Neuron (in vitro differentiated cells): ENCODE measurements at regions not wholly inside any gene's neighbourhood (a gene's known extent, or its start where the extent isn't known, plus 50 kb on each side); places are given as distances from the start of the nearest gene placed in this dataset.

Experiments used
- H2AFZ ChIP-seq: one replicate; pipeline ENCODE4 v1.6.1; 2013; ENCODE audit warnings: low read depth, mild to moderate bottlenecking, inconsistent platforms, low read length, moderate library complexity
- H3K27me3 ChIP-seq: one replicate; pipeline ENCODE4 v1.6.1; 2013; ENCODE audit warnings: low read length; ENCODE audit not compliant: insufficient read depth
- H3K36me3 ChIP-seq: one replicate; pipeline ENCODE4 v1.6.1; 2013; ENCODE audit warnings: low read length; ENCODE audit not compliant: insufficient read depth
- H3K4me1 ChIP-seq: one replicate; pipeline ENCODE4 v1.6.1; 2013; ENCODE audit warnings: low read length; ENCODE audit not compliant: insufficient read depth
- H3K4me3 ChIP-seq: 2 replicates; pipeline ENCODE4 v1.5.1; 2013; ENCODE audit warnings: mild to moderate bottlenecking, low read length, moderate library complexity
- H3K9me3 ChIP-seq: one replicate; pipeline ENCODE4 v1.6.1; 2013; ENCODE audit warnings: low read length

DNA sequence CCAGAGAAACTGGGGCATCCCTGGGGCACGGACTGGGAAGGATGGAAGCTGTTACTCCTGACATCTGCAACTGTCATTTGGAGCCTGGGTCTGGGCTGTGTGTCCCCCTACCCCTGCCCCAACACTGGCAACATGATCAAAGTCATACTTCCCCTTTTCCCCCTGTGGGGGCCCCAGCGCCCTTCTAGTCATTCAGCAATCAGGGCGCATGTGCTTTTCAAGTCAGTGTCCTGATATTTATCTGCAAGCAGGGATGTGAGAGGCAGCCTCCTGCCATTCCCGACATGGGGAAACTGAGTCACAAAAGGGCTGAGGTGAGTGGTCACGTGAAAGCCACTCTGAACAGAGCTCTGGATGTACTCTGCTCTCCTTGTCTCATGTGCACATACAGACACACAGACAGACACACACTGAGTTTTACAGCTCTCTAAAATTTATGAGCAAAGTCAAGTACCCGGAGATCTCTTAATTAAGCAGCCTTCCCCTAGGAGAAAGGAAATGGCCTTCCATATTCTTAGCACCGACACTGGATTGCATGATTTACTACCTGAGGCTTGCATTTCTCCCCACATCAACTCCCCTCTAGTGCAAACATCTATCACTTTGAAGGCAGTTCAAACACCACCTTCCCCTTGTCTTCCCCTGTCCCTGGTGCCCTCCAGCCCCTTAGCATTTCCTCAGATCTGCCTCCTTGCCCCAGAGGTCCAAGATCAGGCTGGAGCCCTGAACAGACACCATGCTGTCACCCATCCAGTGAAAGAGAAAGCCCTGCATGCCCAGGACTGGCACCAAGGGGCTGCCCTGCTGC, 170.7 kb downstream of the CDC5L start:
- H3K4me3 ChIP-seq, result no peak overlapping the region
- H3K27me3 ChIP-seq, result no peaks in the 10 kb centered on the region
- no peak overlapping the region for H2AFZ ChIP-seq
- H3K36me3 ChIP-seq, result no peaks in the 10 kb centered on the region
- H3K9me3 ChIP-seq, result no peaks in the 10 kb centered on the region
- no peaks in the 10 kb centered on the region for H3K4me1 ChIP-seq

DNA sequence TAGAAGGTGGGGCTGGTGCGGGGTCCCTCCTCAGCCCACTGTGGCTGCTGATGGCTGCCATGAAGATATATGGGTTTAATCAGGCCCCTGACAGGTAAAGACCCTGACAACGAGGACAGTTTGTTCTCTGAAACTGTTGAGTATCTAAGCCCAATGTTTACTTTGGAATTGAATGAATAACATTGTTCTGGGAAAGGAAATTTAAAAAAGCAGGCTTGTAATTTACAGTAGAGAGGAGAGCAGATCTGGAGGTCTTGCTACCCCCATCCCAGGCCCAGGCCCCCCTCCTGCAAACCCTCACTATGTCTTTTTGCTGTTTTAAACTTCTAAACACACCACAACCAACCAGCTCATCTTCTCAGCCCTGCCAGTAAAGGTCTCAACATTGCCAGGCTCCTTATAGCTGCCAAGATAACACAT, 171.3 kb downstream of the CDC5L start:
- Histone ChIP-seq H3K4me3 (no peak overlapping the region), H3K4me1 (no peaks in the 10 kb centered on the region), H3K9me3 (no peaks in the 10 kb centered on the region), H3K36me3 (no peaks in the 10 kb centered on the region), H3K27me3 (no peaks in the 10 kb centered on the region), H2AFZ (no peak overlapping the region)

DNA sequence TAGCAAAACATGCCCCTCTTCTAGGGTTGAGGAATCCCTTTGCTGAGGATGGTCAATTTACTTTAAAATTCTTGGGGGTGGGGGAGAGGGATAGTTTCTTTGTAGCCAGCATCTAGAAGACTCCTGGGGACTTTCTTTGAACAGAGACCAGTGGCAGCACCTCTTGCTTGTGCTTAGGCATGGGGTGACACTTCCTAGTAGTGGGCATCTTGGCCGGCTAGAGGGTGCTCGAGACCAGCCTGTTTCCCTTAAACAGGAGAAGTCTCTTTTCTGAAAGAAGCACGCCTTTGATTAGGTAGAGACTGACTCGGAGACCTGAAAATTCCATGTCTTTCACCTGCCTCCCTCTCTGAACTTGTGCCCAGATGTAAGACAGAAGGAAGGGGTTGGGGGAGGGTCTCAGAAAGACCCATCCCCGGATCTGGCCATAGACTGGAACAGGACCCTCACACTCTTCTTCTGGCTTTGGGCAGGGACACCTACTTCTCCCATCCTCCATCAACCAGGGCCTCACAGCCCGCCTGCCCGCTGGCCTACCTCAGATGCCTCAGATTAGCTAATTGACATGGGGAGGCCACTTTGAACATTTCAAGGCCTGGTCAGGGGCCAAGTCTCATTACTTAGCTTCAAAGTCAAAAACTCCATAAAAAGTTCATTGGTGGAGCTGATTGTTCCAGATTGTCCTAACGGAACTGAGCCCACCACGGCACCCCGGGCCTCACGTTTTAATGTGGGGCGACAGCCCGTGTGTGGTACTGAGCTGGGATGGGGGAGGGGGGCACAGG, 172.2 kb downstream of the CDC5L start:
- Histone ChIP-seq H3K4me3 (no peak overlapping the region), H2AFZ (no peak overlapping the region), H3K4me1 (no peaks in the 10 kb centered on the region), H3K36me3 (no peaks in the 10 kb centered on the region), H3K27me3 (no peaks in the 10 kb centered on the region), H3K9me3 (no peaks in the 10 kb centered on the region)

DNA sequence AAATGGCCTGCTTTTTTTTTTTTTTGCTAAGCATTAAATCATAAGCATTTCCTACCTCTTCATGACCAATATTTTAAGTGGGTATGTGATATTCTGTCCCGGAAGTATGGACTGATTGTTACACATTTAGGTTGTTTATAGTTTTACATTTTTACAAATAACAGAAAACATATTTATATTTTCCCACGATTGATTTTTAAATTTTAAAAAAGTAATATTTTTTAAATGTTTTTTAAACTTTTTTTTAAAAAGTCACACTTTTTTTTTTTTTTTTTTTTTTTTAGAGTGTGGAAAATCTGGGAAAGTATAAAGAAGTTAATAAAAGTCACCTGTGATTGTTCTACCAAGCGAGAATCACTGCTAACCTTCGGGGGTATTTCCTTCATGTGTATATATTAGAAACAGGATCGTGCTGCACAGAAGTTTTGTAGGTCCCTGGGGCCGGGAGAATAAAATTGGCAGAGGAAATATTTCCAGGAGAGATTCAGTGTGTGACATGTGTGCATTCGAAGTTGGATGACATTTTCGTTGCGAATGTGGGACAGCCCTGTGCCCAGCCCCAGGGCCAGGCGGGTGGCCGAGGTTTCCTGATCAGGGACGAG, 173.1 kb downstream of the CDC5L start:
- no peaks in the 10 kb centered on the region for H3K27me3 ChIP-seq
- no peaks in the 10 kb centered on the region for H3K4me1 ChIP-seq
- H3K9me3 ChIP-seq, result no peaks in the 10 kb centered on the region
- H2AFZ ChIP-seq, result no peak overlapping the region
- no peak overlapping the region for H3K4me3 ChIP-seq
- H3K36me3 ChIP-seq, result no peaks in the 10 kb centered on the region

DNA sequence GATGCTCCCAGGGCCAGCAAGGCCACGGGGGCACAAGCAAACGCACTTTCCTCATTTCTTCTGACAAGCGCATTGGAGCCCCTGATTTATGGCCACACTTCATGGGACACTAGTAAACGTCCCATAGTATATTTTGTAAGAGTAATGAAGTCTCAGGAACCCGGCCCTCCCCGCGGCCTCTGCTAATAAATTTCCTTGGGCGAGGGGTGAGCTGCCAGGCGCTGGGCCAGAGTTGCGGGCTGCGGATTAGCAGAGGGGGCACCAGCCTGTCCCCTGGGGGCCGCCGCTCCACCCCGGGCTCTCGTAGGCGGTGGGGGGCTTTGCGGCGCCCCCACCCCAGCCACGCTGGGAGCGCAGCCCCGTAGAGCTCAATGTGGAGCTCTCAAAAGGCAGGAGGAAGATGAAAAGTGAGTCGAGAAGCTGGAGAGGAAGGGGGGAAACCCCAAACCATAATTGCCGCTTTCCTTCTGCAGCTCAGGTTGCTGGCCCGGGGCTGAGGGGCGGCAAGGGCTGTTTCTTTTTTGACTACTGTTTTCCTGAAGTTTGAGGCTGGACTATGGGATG, 173.6 kb downstream of the CDC5L start:
- Histone ChIP-seq H3K9me3 (no peaks in the 10 kb centered on the region), H2AFZ (no peak overlapping the region), H3K27me3 (no peaks in the 10 kb centered on the region), H3K4me1 (no peaks in the 10 kb centered on the region), H3K36me3 (no peaks in the 10 kb centered on the region), H3K4me3 (no peak overlapping the region)

DNA sequence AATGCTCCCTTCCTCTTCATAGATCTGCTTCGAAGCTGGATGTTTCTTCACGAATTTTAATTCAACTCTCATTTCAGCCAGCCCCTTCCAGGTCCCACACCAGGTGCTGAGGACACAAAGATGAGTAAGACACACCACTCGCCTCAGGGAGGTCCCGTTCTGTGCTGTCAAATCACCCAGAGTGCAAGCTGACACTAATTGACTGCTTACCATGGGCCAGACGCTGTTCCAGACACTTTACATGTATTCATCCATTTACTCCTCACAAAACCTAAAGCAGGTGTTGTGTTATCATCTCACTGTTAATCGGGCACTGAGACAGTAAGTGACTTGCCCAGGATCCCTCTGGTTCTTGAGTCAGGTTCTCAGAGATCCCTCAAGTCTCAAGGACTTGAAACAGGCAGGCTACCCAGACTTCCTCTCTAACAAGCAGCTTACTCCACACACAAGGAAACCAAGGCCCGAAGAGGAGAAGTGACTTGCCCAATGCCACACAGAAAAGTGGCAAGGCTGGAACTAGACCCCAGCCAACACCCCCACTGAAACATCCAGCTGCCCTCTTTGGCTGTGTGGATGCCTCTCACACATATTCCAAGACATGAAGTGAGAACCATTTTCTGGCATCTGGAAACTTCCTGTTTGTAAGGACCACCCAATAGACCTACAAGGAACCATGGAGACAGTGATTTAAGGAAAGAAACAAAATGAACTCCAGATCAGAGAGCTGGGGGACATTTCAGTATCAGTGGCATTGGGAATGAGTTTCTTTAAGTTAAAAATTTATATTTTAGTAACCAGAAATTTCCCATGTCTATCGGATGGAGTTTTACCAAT, 174.5 kb downstream of the CDC5L start:
- H3K4me1 ChIP-seq, result no peaks in the 10 kb centered on the region
- no peaks in the 10 kb centered on the region for H3K27me3 ChIP-seq
- H2AFZ ChIP-seq, result no peak overlapping the region
- H3K36me3 ChIP-seq, result no peaks in the 10 kb centered on the region
- H3K4me3 ChIP-seq, result no peak overlapping the region
- H3K9me3 ChIP-seq, result no peaks in the 10 kb centered on the region

DNA sequence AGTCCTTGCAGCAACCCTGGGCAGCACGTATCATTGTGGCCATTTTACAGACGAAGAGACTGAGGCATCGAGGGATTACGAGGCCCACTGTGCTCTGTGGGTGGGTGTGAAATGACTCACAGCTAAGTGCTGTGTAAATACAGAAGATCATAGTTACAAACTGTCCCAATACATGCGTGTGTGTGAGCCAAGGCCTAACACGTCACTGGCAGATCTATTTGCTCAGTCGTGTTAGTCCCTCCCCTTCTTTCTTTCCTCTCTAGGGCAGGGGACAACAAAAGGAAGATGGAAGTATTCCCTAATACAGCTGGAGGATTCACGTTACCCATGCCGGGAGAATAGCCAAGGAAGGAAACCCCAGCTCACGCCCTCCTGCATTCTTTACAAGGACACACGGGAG, 175.9 kb downstream of the CDC5L start:
- Histone ChIP-seq H3K4me1 (no peaks in the 10 kb centered on the region), H3K4me3 (no peak overlapping the region), H3K9me3 (no peaks in the 10 kb centered on the region), H3K36me3 (no peaks in the 10 kb centered on the region), H3K27me3 (no peaks in the 10 kb centered on the region), H2AFZ (no peak overlapping the region)

DNA sequence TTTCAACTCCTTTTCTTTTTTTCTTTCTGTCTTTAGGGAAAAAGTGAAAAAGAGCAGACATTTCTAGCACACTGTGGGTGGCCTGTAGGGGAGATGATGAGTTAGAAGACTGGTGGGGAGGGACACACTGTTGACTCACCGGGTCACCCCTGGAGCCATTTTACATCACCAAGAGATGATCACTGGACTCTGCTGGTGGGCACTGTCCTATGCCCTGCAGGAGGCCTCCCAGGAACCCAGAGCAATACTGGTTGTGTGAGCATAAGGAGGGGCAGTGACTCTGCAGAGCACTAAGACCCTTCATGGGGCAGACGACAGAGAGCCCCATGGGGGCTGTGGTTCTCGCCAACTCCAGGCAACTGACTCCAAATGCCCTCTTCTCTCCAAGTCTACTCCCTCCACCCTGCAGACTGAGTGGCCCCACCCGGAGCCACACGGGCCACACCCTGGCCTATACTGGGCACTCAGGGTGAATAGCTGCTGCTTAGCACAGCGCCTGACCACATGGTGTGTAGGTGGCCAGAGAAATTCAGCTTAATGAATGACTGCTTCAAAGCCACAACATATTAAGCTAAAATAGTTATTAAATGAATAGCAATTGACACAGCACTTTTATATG, 177.5 kb downstream of the CDC5L start:
- Histone ChIP-seq H2AFZ (no peak overlapping the region), H3K4me1 (no peaks in the 10 kb centered on the region), H3K9me3 (no peaks in the 10 kb centered on the region), H3K27me3 (no peaks in the 10 kb centered on the region), H3K36me3 (no peaks in the 10 kb centered on the region), H3K4me3 (no peak overlapping the region)

DNA sequence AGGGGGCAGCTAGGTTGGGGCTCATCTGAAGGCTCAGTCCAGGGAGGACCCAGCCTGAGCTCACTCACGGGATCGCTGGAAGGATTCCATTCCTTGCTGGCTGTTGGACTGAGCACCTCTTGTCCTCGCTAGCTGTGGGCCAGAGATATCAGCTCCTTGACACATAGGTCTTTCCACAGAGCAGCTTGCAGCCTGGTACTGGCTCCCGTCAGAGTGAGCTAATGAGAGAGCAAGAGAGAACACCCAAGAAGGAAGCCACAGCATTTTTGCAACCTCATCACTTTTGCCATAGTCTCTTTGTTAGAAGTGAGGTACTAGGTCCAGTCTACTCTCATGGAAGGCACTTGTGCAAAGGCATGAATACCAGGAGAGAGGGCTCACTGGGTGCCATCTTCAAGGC, 179.9 kb downstream of the CDC5L start:
- no peaks in the 10 kb centered on the region for H3K9me3 ChIP-seq
- no peaks in the 10 kb centered on the region for H3K4me1 ChIP-seq
- no peak overlapping the region for H3K4me3 ChIP-seq
- no peaks in the 10 kb centered on the region for H3K27me3 ChIP-seq
- H3K36me3 ChIP-seq, result no peaks in the 10 kb centered on the region
- no peak overlapping the region for H2AFZ ChIP-seq

DNA sequence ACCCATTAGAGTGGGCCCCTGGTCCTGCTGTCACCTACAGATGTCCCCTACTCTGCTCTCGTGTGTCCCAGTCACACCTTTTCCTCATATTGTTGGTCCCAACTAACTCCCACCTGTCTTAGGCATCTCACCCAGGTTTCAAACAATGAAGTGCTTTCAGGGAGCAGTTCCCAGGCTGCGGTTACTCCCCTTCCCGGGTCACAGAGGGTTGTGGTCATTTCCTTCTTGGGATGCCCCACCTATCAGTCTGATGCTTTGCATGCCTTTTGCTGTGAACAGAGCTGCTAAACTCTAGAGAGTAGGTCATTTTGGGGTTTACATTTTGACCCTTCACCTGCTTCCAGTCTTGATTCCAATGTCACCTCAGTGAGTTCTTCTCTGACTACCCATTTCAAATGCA, 181.6 kb downstream of the CDC5L start:
- Histone ChIP-seq H3K9me3 (no peaks in the 10 kb centered on the region), H3K27me3 (no peaks in the 10 kb centered on the region), H3K4me1 (no peaks in the 10 kb centered on the region)

DNA sequence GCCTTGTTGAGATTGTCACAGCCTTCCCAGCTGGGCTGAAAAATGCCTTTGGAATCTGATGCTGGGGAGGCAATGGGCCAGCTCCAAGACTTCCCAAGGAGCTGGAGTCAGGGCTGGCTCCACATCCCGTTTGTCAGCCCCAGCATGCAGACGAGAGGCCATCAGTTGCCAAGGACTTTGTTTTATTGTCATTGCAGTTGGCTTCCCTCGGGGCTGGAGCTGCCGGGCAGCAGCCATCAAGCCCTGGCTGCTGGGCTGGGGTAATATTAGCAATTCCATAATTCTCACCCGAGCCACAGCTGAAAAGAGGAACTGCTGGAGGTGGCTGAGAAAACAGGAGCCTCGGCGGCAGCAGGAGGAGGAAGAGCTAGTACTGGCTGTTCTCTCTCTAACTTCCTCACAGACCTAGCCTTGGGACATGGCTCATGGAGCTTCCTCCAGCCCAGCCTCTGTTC, 182.5 kb downstream of the CDC5L start:
- Histone ChIP-seq H3K4me1 (no peaks in the 10 kb centered on the region), H3K36me3 (no peaks in the 10 kb centered on the region), H3K27me3 (no peaks in the 10 kb centered on the region), H3K4me3 (no peak overlapping the region), H2AFZ (no peak overlapping the region), H3K9me3 (no peaks in the 10 kb centered on the region)

More for the DNA sequence above, 181.6 kb downstream of the CDC5L start:
- no peak overlapping the region for H3K4me3 ChIP-seq
- H3K36me3 ChIP-seq, result no peaks in the 10 kb centered on the region
- H2AFZ ChIP-seq, result no peak overlapping the region

DNA sequence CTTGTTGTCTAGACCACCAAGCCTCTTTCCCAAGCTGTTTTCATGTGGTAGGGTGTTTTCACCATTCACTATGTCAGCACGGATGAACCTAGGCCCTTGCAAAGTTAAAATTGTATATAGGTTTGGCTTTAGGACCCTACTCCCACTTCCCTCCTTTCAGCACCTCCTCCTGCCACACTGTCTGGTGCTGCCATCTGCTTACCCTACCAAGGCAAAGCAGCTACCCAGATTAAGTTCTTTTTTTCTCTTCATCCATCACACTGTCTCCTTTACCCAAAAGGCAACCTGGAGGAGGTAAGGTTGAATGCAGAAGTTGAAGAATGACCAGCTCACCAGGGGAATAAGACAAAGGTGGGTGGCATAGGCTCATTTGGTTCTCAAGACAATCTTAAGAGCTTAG, 184.0 kb downstream of the CDC5L start:
- Histone ChIP-seq H3K4me1 (no peaks in the 10 kb centered on the region), H3K36me3 (no peaks in the 10 kb centered on the region), H3K4me3 (no peak overlapping the region), H3K9me3 (no peaks in the 10 kb centered on the region), H3K27me3 (no peaks in the 10 kb centered on the region), H2AFZ (no peak overlapping the region)
